HL-60 (cell line): ENCODE measurements at regions not wholly inside any gene's neighbourhood (a gene's known extent, or its start where the extent isn't known, plus 50 kb on each side); places are given as distances from the start of the nearest gene placed in this dataset.

Source experiments
- TF ChIP-seq, protein P1 (sequence below): IDR thresholded peaks from one replicate; pipeline ENCODE4 v1.5.1; 2011; ENCODE audit warnings: low read length, control low read depth, inconsistent platforms; ENCODE audit not compliant: insufficient read depth
- TF ChIP-seq, protein P2 (sequence below): IDR thresholded peaks from 2 replicates; pipeline ENCODE4 v1.6.1; 2012; ENCODE audit warnings: low read depth; ENCODE audit not compliant: insufficient replicate concordance

DNA sequence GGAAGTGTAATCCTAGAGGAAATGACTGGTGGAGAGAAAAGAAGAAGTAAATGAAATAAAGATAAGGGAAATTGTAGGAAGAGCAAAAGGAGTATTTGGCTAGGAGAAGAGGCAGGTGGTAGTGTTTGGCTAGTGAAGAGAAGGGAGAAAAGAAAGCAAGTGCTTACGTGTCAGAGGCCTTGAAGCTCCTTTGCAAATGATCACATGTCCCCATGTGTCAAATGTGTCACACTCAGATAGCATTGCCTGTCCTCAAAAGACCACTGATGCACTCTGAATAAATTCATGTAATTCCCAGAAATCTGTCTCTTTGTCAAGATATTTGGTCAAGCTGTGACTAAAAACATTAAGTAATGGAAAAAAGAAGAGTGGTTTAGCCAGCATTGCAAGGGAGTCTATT, 639.3 kb downstream of the TUSC7 start:
- TF ChIP-seq, protein P1, sequence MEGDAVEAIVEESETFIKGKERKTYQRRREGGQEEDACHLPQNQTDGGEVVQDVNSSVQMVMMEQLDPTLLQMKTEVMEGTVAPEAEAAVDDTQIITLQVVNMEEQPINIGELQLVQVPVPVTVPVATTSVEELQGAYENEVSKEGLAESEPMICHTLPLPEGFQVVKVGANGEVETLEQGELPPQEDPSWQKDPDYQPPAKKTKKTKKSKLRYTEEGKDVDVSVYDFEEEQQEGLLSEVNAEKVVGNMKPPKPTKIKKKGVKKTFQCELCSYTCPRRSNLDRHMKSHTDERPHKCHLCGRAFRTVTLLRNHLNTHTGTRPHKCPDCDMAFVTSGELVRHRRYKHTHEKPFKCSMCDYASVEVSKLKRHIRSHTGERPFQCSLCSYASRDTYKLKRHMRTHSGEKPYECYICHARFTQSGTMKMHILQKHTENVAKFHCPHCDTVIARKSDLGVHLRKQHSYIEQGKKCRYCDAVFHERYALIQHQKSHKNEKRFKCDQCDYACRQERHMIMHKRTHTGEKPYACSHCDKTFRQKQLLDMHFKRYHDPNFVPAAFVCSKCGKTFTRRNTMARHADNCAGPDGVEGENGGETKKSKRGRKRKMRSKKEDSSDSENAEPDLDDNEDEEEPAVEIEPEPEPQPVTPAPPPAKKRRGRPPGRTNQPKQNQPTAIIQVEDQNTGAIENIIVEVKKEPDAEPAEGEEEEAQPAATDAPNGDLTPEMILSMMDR = no peak
- TF ChIP-seq, protein P2, sequence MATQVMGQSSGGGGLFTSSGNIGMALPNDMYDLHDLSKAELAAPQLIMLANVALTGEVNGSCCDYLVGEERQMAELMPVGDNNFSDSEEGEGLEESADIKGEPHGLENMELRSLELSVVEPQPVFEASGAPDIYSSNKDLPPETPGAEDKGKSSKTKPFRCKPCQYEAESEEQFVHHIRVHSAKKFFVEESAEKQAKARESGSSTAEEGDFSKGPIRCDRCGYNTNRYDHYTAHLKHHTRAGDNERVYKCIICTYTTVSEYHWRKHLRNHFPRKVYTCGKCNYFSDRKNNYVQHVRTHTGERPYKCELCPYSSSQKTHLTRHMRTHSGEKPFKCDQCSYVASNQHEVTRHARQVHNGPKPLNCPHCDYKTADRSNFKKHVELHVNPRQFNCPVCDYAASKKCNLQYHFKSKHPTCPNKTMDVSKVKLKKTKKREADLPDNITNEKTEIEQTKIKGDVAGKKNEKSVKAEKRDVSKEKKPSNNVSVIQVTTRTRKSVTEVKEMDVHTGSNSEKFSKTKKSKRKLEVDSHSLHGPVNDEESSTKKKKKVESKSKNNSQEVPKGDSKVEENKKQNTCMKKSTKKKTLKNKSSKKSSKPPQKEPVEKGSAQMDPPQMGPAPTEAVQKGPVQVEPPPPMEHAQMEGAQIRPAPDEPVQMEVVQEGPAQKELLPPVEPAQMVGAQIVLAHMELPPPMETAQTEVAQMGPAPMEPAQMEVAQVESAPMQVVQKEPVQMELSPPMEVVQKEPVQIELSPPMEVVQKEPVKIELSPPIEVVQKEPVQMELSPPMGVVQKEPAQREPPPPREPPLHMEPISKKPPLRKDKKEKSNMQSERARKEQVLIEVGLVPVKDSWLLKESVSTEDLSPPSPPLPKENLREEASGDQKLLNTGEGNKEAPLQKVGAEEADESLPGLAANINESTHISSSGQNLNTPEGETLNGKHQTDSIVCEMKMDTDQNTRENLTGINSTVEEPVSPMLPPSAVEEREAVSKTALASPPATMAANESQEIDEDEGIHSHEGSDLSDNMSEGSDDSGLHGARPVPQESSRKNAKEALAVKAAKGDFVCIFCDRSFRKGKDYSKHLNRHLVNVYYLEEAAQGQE = no peak
